Heart right ventricle (tissue), 16 donors: ENCODE measurements at regions not wholly inside any gene's neighbourhood (a gene's known extent, or its start where the extent isn't known, plus 50 kb on each side); places are given as distances from the start of the nearest gene placed in this dataset.

Experiments
- ATAC-seq, 8 donors: fragments of 200-7000 bp; cut with Tn5 transposase; one replicate each; pipeline ENCODE4 v1.9.1; 2020; ENCODE audit warnings: mild to moderate bottlenecking in 8 of 8, moderate library complexity in 8 of 8, moderate number of reproducible peaks in 1 of 8
- DNase-seq, 2 donors: peaks; one replicate each; pipeline ENCODE4 v3.0.0-alpha.2; 2020
- H3K27ac ChIP-seq, 10 donors: fragments of 200-600 bp; sonication (generic) in 2 of 10; one replicate each; pipeline versions ENCODE4 v1.5.0 to v1.8.0; 2020 to 2022; ENCODE audit warnings: mild to moderate bottlenecking in 3 of 10
- H3K27me3 ChIP-seq, 7 donors: fragments of 200-600 bp; one replicate each; pipeline ENCODE4 v1.8.0; 2021 to 2022; ENCODE audit warnings: mild to moderate bottlenecking in 2 of 7
- H3K36me3 ChIP-seq, 9 donors: fragments of 200-600 bp; sonication (generic) in 1 of 9; one replicate each; pipeline versions ENCODE4 v1.5.0 to v1.8.0; 2020 to 2022; ENCODE audit warnings: mild to moderate bottlenecking in 2 of 9
- H3K4me1 ChIP-seq, 9 donors: fragments of 200-600 bp; sonication (generic) in 1 of 9; one replicate each; pipeline versions ENCODE4 v1.5.0 to v1.8.0; 2020 to 2022; ENCODE audit warnings: mild to moderate bottlenecking in 4 of 9
- H3K4me3 ChIP-seq, 10 donors: fragments of 200-600 bp; sonication (generic) in 2 of 10; one replicate each; pipeline versions ENCODE4 v1.5.0 to v1.8.0; 2020 to 2022; ENCODE audit warnings: mild to moderate bottlenecking in 7 of 10, moderate library complexity in 2 of 10
- H3K9me3 ChIP-seq, 11 donors: fragments of 200-600 bp in 10 of 11; sonication (generic) in 2 of 11; one replicate each; pipeline versions ENCODE4 v1.5.0 to v1.8.0; 2013 to 2022; ENCODE audit warnings: mild to moderate bottlenecking in 2 of 11, control low read depth in 1 of 11, moderate library complexity in 1 of 11
- WGBS, 2 donors: extraction: QIAGEN DNeasy Blood & Tissue Kit; methylation state at CpG; one replicate each; pipeline ENCODE4 v1.1.7; 2013; ENCODE audit warnings: inconsistent platforms in 1 of 2; 5-methylcytosine and 5-hydroxymethylcytosine counted together
- intact Hi-C, 10 donors: fragments of 100-400 bp; cut with DNase I; formaldehyde crosslinking; loops; one replicate each; pipeline versions ENCODE4 v1.11.1 to v1.14.2; 2022
- TF ChIP-seq, protein P1 (sequence below), 9 donors: fragments of 200-600 bp; sonication (generic) in 2 of 9; IDR thresholded peaks; one replicate each; pipeline versions ENCODE4 v1.5.0 to v1.8.0; 2021 to 2022; ENCODE audit warnings: antibody characterized with exemption in 9 of 9, mild to moderate bottlenecking in 5 of 9, moderate library complexity in 1 of 9
- donor health status: Arrhythmogenic right ventricular cardiomyopathy.
- donor health status: ischemic (EF 13 %, LVEDD 7.1; RV severe dilation, severe dysfunction).
- donor health status: healthy with polysubstance abuse.
- donor health status: DM: no; HTN: yes; CAD: no.
- donor health status: DM: no; HTN: no; CAD: no.
- donor health status: ischemic (EF 25% LVEDD 6.9; RV normal size, moderate dysfunction).
- donor health status: ischemic (EF 25% LVEDD 5.7; RV mildly dilated, moderate dysfunction).
- donor health status: healthy.
- donor health status: DM: yes; HTN: yes; CAD: no.
- donor health status: Ischemic cardiomyopathy.
- donor health status: ischemic (EF 35%, LVEDD 5.7; RV mildly dilated, moderate dysfunction).
- donor health status: nonischemic (EF 11% LVEDD 7.7; RV severe dilation, severe dysfunction).
- donor health status: DM: yes; HTN: yes; CAD: no.
- donor health status: PGD.
- donor health status: ischemic (EF 29% LVEDD 5.4; RV normal size, mild dysfunction).
- donor health status: nonischemic (EF 23%, LVEDD 6.1; RV moderate dilation, normal function).

DNA sequence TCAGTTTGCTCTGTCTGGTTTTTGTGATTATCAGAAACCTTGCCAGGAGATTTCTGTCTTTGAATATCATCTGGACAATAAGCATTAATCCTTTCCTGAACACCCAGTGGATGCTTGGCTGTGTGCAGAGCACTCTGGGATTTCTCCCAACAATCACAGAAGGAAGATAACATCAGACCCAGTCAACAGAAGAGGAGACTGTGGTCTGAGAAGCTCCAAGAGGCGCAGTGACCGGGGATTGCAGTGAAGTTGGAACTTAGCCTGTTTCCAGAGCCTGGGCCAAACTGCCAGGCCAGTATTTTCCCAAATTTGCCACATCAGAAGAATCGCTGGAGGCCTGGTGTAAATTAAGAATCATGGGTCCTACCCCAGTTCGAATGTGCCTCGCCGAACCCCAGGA lies 264.7 kb downstream of the C16orf95 start:
- Histone ChIP-seq H3K4me3 (no peak overlapping the region), H3K36me3 (no peaks in the 10 kb centered on the region), H3K27me3 (peaks cover 0 to 27% (median 16%) of the 10 kb centered on the region in 7 donors), H3K4me1 (peaks cover 0 to 4% (median 0%) of the 10 kb centered on the region in 9 donors), H3K27ac (no peak overlapping the region), H3K9me3 (peaks cover 0 to 12% (median 0%) of the 10 kb centered on the region in 11 donors)
- 68 to 69% methylated on average over 6 of the region's 6 CpGs for WGBS, 2 donors
- TF ChIP-seq, protein P1, sequence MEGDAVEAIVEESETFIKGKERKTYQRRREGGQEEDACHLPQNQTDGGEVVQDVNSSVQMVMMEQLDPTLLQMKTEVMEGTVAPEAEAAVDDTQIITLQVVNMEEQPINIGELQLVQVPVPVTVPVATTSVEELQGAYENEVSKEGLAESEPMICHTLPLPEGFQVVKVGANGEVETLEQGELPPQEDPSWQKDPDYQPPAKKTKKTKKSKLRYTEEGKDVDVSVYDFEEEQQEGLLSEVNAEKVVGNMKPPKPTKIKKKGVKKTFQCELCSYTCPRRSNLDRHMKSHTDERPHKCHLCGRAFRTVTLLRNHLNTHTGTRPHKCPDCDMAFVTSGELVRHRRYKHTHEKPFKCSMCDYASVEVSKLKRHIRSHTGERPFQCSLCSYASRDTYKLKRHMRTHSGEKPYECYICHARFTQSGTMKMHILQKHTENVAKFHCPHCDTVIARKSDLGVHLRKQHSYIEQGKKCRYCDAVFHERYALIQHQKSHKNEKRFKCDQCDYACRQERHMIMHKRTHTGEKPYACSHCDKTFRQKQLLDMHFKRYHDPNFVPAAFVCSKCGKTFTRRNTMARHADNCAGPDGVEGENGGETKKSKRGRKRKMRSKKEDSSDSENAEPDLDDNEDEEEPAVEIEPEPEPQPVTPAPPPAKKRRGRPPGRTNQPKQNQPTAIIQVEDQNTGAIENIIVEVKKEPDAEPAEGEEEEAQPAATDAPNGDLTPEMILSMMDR (IDR thresholded peaks at IDR 0.05): no peak
- intact Hi-C loops: loop anchor here in 2 of 10 donors (10.0 kb wide), 2 partner anchors 118 to 198 kb away; no protein-coding TSS in a partner anchor
- ATAC-seq (peak in 3 of 8 donors; percentile 21 to 37 (median 22)), DNase-seq (no peak)

DNA sequence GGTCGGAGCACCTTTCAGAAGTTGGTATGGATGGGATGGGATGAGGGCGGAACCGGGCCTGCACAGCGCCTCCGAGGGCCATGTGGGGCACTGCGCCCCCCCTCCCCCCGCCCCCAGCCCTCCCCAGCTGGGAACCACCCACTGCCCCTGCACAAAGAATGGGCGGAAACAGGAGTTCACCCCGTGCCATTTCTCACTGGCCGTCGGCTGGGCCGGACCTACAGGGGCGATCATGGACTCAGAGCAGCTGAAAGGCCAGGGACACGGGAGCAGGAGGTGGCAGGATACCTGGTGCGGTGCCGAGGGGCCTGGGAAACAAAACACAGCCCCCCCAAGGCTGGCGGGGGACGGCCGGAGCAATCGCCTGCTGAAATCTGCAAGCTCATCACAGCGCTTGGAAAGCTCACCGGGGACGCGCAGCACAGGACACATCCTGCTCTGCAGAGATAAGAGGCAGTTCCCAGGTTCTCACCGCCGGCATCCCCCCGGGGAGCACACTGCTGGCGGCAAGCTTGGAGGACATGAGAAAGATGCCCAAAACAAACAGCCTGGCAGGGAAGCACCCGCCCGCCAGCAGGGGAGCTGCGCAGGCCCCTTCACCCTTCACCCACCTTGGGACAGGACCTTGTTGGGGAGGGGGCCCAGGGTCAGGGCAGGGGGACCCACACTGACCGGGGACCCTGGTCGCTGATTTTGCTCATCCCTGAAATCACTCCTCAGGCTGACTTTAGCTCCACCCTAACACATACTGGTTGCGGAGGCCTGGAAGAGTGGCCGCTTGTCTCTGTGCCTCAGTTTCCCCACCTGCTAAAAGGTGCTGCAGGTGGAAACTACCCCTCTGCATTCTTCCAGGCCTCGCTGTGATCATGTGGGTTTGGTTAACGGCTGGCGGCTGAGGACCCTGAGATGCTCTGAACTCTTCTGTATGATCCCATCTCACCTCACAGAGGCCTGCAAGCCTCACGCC lies 263.9 kb downstream of the C16orf95 start:
- Histone ChIP-seq H3K9me3 (peaks cover 0 to 12% (median 0%) of the 10 kb centered on the region in 11 donors), H3K4me1 (peaks cover 0 to 4% (median 0%) of the 10 kb centered on the region in 9 donors), H3K27me3 (peaks cover 0 to 27% (median 16%) of the 10 kb centered on the region in 7 donors), H3K27ac (no peak overlapping the region), H3K36me3 (no peaks in the 10 kb centered on the region), H3K4me3 (no peak overlapping the region)
- intact Hi-C loops: loop anchor here in 2 of 10 donors (10.0 kb wide), 2 partner anchors 118 to 198 kb away; no protein-coding TSS in a partner anchor
- ATAC-seq: peak in 3 of 8 donors; percentile 7 to 31 (median 13)
- TF ChIP-seq, protein P1 (IDR thresholded peaks at IDR 0.05): peak in 4 of 9 donors; percentile 19 to 30 (median 21)
- 40 to 42% methylated on average over 39 of the region's 39 CpGs for WGBS, 2 donors
- DNase-seq: no peak

DNA sequence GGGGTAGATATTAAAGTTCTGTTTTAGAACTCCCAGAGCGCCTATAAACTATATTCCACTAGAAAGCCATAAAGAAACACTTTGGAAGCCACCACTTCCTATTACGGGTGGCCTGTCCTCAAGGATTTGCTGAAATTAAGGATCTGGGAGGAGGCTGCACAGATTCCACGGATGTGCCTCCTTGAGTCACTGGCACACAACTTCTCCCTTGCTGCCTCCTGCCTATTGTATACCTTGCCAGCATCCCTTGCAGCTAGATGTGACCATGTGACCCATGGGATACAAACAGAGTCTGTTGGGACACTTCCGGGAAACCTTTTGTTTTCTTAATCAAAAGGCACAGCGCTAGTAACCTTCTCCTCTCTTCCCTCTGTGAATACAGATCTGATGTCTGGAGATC lies 263.0 kb downstream of the C16orf95 start:
- no peak for ATAC-seq
- WGBS, 2 donors: 86 to 95% methylated on average over 5 of the region's 5 CpGs
- DNase-seq: no peak
- peaks cover 0 to 12% (median 0%) of the 10 kb centered on the region in 11 donors for H3K9me3 ChIP-seq
- H3K27ac ChIP-seq: no peak overlapping the region
- H3K4me3 ChIP-seq: no peak overlapping the region
- H3K27me3 ChIP-seq: peaks cover 0 to 30% (median 16%) of the 10 kb centered on the region in 7 donors
- intact Hi-C loops: loop anchor here in 2 of 10 donors (10.0 kb wide), 2 partner anchors 119 to 199 kb away; no protein-coding TSS in a partner anchor
- H3K4me1 ChIP-seq: peaks cover 0 to 4% (median 0%) of the 10 kb centered on the region in 9 donors
- no peaks in the 10 kb centered on the region for H3K36me3 ChIP-seq
- TF ChIP-seq, protein P1 (IDR thresholded peaks at IDR 0.05): no peak

DNA sequence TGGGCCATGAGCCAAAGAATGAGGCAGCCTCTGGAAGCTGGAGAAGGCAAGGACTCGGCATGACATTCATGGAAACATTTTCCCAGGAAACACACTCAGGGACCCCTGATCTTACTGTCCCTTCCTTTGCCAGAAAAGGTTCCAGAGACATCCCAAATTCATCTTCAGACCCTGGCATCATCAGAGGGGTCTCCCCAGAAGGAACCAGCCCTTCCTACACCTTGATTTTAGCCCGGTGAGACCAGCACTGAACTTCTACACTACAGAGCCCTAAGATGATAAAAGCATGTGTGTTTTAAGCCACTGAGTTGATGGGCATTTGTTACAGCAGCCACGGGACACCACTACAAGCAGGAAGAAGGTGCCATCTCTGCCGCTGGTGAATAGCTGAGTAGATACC lies 262.3 kb downstream of the C16orf95 start:
- Histone ChIP-seq H3K36me3 (no peaks in the 10 kb centered on the region), H3K4me1 (peaks cover 0 to 4% (median 0%) of the 10 kb centered on the region in 9 donors), H3K9me3 (peaks cover 0 to 12% (median 0%) of the 10 kb centered on the region in 11 donors), H3K27ac (no peak overlapping the region), H3K27me3 (peaks cover 0 to 26% (median 16%) of the 10 kb centered on the region in 7 donors), H3K4me3 (no peak overlapping the region)
- TF ChIP-seq, protein P1 (IDR thresholded peaks at IDR 0.05): no peak
- WGBS, 2 donors: 77 to 88% methylated on average over 4 of the region's 4 CpGs
- DNase-seq (no peak), ATAC-seq (no peak)
- intact Hi-C loops: loop anchor here in 5 of 10 donors (5.0 to 10.0 kb wide), 5 partner anchors 120 to 328 kb away; no protein-coding TSS in a partner anchor
